Middle frontal gyrus (tissue), 1 donor: ENCODE measurements at regions not wholly inside any gene's neighbourhood (a gene's known extent, or its start where the extent isn't known, plus 50 kb on each side); places are given as distances from the start of the nearest gene placed in this dataset.
A peak's percentile ranks its signal among the peaks of the same experiment; 100 is the strongest.

Source experiments
- DNase-seq: peaks from one replicate; pipeline ENCODE4 v3.0.0-alpha.2; 2015; ENCODE audit warnings: low spot score; ENCODE audit errors: extremely low spot score

- DNase-seq = no peak
Observed at GRCh38 chr11:120017582-120018150, 120.2 kb downstream of the TRIM29 start.

DNA sequence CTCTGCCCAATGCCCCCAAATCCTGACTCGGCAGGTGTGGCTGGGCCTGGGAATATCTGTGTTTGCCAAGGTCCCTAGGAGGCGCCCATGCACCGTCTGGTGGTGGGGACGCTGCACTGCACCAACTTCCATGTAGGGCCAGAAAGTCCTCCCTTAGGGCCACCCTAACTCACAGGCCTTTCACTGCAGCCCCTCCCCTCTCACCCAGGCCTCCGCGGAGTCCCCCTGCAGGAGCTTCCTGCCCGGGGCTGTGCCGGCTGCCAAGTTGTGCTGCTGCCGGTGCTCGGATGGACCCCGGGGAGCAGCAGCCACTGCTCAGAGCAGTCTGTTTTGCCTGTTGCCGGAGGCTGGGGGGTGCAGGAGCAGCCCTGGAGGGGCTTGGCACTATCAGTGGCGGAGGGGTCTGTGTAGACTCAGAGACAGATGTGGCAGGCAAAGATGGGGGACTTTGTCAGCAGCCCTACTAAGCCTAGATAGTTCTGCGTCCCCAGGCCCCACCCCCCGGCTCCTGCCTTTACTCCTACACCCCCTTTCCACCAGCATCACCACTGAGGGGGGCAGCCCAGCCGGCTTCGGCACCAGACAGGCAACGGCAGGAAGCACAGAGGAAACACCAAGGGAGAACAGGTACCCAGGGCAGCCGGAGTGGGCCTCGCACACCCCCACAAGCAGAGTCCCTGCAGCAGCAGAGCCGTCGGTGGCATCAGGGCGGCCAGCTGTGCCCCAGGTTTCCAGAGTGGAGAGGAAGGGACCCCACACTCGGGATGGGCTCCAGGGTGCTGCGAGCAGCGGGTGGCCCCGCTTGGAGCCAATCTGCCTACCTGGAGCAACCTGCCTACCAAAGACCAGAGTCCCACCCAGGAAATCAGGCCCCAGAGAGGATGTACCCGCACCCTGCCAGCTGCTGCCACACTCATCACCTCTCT lies 124.3 kb downstream of the TRIM29 start:
- DNase-seq = no peak

- DNase-seq = no peak
Observed at GRCh38 chr11:120012245-120012644, 125.7 kb downstream of the TRIM29 start.

DNA sequence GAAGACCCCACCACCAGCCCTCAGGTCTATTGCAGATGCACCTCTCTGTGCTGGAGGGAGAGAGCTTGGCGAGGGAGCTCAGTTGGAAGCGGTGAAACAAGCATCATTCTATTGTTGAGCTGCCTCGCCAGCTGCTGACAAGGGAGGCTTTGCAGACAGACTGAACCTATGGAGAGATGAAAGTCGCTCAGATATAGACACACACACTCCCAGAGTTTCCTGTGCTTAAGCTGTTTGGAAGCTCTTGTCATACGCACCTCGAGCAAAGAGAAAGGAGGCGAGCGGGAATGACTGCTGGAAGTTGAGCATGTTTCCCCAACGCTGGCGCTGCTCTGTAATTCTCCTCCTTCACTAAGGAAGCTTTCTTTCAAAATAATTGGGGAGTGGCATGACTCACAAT lies 126.1 kb downstream of the TRIM29 start:
- DNase-seq = no peak

DNA sequence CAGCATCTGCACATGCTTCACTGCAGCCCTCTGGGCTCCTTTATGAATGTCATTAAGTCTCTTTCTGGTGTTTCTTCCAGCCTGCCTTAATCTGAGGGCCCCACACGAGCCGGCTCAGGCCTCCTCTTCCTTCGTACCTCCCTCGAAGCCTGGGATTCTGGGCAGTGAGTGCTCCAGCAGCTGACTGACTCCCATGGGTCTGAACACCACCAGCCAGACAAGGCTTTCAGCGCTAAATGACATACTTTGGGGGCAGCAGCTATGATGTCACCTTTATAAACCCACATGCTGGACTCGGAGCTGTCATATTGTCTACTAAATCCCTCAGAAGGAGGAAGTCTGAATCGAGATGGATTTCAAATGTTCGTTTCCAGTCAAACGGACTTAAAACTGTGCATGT lies 127.1 kb downstream of the TRIM29 start:
- no peak for DNase-seq

DNA sequence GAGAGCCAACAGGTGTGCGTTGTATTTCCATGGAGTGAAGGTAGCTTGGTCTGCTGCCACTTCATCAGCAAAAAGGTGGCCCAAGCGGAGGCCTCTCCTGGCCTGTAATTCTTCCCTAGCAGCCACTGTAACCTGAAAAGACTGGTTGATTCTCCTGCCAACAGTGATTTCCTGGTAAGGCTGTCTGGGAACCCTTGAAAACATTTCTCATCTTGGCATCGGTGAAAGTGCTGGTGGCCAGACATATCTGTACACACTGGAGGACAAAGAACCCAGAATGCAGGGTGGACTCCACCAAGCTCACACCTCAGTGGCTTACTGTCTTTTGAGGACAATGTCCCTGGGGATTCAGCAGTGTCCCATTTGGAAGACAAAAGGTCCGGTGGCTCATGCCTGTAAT lies 128.0 kb downstream of the TRIM29 start:
- DNase-seq = no peak

DNA sequence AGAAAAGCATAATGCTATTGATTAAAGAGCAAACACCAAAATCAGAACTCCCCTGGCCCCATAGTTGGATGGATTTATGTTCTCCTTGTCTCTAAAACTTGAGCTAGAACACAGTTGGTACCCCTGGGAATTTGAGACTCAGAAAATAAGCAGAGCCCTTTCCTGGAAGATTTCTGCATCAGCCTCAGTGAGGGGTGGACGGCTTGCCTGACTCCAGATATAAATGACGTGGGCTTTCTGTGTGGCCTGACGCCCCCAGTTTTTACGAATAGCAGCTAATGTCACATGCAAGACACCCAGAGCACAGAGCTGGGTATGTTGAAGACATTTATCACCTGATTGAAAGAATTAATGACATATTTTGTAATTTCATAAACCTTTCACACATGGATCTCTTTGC lies 130.8 kb downstream of the TRIM29 start:
- no peak for DNase-seq

DNA sequence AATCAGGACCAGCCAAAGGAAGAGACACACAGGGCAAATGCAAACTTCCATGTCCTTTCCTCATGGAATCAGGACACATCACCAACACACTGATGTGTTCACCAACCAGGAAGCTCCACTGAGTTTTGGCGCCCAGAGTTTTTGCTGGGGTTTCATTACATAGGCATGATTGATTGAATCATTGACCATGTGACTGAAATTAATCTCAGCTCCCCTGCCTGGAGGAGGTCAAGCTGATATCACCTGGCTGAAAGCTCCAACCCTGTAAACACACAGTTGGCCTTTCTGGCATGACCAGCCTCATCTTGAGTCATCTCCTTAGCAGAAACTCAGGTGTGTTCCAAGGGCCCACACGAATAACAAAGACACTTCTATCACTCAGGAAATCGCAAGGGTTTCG lies 133.2 kb downstream of the TRIM29 start:
- no peak for DNase-seq

DNA sequence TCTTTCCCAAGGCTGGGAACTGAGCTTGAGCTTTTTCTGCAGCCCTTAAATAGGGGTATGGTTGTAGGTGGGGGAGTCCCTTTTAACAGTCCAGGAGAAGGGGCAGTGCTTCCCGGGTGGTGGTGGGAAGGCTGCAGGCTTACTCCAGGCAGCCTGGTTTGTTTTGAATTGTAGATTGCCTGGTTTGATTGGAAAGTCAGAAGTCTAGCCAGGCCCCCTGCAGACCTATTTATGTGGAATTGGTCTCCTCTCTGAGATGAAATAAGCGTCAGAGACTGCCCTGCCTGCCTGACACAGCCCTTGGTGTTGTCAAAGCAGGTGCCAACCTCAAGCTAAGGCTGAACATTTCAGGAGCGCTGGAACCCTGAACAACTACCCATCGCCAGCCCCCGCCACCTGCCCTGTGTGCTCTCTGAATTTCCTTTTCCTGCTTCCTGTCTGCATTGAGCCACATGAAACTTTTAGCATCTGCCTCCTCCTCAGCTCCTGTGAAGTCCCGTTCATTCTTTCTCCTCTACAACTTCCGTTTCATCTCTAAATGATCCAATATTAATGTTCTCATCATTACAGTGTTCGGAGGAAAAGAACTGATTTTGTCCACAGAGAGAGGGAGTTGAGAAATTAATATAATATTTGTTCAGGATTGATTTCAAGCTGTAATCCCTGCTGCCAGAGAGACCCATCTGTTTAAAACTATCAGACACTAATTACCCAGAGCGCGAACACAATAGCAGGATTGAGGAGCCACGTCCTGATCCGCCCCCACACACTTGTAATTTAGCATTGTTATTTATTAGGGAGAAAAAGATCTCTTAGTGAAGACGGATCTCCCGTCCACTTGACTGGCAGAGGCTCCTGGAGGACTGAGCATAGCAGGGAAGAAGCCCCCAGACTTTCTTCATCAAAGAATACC lies 136.5 kb downstream of the TRIM29 start:
- DNase-seq = no peak

- DNase-seq = no peak
Observed at GRCh38 chr11:119999220-119999619, 138.7 kb downstream of the TRIM29 start.

- DNase-seq = no peak
Observed at GRCh38 chr11:119996556-119996955, 141.4 kb downstream of the TRIM29 start.

- DNase-seq = no peak
Observed at GRCh38 chr11:119995730-119996491, 142.0 kb downstream of the TRIM29 start.

DNA sequence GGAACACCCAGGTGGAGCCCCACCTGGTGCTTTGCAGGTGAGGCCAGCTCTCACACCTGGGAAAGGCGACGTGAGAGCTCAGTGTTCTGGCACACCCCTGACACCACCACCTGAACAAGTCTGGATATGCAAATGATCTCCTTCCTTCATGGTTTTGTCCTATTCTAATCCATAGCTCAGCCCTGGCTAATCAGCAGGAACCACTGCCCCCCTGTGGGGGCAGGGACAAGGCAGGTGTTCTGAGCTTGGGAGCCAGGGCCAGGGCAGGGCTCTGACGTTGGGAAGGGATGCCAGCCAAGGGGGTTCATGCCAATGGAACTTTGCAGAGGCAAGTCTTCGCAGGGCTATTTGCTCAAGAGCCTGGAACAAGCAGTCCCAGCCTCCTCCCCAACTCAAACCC lies 144.2 kb downstream of the TRIM29 start:
- DNase-seq = no peak

GRCh38 chr11:119992171-119993051 lies 145.5 kb downstream of the TRIM29 start:
- no peak for DNase-seq

- no peak for DNase-seq
Observed at GRCh38 chr11:119991669-119992068, 146.2 kb downstream of the TRIM29 start.

DNA sequence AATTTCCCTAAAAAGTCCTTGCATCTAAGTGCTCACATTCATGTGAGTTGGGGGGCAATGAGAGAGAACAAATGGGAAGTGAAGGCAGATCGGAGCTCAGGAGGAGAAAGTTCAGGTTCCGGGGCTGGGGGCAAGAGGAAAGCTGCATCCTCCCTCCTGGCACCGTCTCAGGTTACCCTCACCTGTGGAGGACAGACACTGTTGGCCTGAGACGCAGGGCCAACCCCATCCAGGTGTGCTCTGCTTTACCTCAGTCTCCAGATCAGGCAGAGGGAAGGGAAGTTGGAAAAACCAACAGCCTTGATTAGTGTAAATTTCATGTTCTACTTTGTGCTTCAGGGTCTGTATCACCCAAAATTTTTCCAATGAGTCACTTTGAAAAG lies 146.9 kb downstream of the TRIM29 start:
- no peak for DNase-seq

DNA sequence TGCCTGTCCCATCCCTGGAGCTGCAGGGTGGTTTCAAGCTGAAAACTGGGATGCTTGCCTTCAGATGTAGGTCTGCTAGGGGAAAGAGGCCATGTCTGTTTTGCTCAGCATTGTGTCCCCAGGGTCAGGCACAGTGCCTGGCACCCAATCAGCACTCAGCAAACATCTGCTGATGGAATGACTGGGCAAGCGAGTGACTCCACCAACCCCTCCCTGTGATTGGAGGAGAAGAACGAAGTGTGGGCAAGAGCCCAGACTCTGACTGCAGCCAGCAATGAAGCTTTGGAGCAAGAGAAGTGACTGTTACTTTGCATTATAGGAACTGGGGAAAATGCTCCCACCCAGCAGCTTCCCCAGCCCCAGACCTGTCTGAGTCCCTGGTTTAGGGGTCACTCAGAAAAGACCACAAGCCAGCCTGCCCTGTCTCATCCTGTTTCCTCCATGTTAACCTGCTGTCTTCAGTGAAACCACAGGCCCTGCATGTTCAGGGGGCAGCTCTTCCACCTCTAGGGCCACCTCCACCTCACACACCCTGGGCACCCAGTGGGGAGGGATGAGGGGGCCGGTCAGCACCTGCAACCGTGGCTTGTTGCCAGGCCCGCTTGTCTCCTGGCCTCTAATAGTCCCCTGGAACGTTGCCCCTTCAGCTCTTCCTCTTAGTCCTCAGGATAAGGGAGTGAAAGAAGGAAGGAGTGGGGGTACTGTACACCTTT lies 147.4 kb downstream of the TRIM29 start:
- DNase-seq = peak; percentile 62

GRCh38 chr11:119989159-119989821 lies 148.6 kb downstream of the TRIM29 start:
- DNase-seq = no peak

DNA sequence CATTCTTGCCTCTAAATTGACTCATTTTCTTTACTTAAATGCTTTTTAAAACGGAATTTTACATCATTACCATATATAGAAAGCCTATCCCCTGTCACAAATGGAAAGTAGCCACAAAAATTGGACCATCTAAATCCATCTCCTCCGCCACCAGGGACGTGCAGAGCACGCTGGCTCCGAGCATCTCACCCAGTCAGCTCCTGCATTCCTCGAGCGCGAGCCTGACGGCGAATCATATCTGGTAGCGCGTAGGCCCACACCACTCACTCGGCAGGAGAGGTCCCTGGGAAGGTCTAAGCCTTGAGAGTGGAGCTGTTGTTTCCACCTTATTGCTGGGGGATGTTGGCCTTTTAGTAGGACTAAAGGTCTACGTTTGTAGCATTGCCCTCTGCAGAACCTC lies 152.4 kb downstream of the TRIM29 start:
- DNase-seq = no peak
